ENCODE measurements at regions not wholly inside any gene's neighbourhood (a gene's known extent, or its start where the extent isn't known, plus 50 kb on each side); places are given as distances from the start of the nearest gene placed in this dataset.

DNA sequence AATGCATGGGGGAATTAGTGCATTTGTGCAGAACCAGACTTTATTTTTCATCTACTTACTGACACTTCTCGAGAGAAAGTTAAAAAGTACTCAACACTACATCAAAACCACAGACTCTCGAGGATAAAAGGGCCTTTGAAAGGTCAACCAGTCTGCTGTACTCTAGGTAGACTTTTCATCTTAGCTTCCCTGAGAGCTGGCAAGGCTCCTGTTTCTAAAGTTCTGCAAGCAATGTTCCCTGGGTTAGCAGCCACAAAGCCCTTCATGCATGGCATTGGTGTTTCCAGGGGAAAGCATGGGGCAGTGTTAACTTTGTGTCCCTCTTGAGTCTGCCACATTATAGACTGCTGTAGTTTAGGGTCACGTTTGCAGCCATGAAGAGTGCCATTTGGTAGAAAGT is 106.4 kb upstream of the PFN2 start:
- TF ChIP-seq YY1 (IDR thresholded peaks at IDR 0.05; ENCODE audit: insufficient read depth, insufficient read length) (no peak), ZNF274 (IDR thresholded peaks at IDR 0.05; ENCODE audit: low read depth, low read length) (no peak), SUZ12 (IDR thresholded peaks at IDR 0.05; ENCODE audit: extremely low read depth, insufficient read depth, insufficient read length) (no peak)

All from NT2/D1 (cell line).